ENCODE measurements at regions not wholly inside any gene's neighbourhood (a gene's known extent, or its start where the extent isn't known, plus 50 kb on each side); places are given as distances from the start of the nearest gene placed in this dataset.

DNA sequence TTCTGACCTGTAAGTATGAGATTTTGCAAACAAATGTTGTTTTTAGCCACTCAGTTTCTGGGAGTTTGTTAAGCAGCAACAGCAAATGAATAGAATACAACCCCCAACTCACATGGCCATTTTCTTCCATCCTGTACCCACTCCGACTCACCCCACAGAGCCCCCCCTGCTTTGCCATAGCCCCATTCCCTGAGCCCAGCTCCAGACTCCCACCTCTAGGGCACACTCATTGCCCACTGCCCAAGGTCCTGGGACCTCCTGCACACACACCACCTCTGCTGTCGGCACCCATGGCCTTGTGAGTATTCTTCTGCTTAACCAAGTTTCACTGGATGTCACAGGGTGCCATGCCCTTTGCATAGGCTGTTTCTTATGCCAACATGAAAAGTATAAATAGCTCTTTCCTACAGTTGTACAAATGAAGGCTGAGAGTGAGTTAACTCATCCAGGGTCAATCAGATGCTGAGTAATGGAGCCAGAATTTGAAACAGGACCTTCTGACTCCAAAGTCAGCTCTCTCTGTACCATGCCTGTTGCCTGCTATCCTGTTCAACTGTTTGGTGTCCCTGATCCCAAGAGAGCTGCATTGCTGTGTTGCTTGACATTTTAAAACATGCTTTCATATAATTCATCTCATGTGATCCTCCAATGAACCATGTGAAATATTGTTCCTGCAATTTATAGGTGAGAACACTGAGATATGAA lies 367.8 kb upstream of the ZMIZ1 start:
- no peak for DNase-seq

DNA sequence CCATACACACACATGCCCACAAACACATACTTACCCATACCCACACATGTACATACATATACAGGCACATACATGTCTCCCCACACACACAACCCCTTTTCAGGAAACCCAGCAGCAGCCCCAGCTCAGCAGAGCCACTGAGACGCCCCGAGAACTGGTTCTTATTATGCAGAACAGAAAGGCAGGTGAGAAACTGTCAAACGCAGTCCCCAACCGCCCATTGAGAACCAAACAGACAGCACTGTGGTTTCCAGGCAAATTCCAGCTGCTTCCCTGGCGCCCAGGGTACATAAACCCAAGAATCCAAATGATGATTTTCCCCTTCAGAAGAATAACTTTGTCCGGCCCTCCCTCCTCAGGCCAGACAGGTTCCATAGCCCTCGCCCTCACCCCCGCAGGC lies 366.6 kb upstream of the ZMIZ1 start:
- no peak for DNase-seq

DNA sequence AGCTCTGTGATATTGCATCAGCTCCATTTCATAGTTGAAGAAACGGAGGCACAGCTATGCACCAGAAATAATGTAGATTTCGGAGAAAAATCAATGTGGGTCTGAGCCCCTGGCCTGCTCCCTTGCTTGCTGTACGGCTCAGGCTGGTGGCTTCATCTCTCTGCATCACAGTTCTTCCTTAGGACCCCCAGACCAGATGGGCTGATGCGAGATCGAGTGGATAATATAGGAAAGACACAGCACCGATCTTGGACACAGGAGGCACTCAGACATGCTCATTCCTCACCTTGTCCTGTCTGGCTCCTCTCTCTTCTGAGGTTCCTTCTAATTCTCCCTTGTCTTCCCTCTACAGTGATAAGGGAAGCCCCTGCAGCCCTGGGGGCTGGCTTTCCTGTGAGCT lies 365.9 kb upstream of the ZMIZ1 start:
- no peak for DNase-seq

DNA sequence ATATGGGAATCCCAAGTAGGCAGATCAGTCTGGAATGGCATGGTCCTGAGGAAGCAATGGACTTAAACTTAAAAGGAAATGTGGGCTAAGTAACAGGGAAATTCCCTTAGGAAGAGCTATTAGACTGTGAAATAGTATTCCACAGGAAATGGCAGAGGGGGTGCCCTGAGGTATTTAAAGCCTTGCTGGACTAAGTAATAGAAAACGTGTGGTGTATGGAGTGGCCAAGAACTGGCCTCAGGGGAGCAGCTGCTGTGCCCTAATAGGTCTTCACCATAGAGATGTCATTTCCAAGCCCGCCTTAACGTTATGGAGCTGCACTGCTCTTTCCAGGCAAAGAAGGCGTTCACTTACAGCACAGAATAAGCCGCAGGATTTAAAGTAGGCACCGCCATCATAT lies 365.2 kb upstream of the ZMIZ1 start:
- DNase-seq: no peak

DNA sequence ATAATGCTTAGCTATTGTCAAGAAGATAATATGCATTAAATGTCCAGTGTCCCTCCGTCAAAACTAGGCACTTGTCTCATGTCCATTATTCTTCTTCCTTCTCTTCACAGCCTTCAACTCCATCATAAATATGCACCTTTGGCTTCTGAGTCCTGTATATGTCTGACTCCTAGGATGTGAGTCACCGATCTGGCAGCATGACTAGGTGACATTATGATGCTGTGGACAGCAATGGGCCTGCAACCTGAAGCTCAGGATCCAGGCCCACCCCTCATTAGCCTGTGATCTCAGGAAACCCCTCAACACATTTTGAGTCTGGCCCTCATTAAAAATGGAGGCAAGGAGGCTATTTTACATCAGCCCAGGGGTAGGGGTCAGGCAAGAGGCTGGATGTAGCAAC lies 362.5 kb upstream of the ZMIZ1 start:
- no peak for DNase-seq

DNA sequence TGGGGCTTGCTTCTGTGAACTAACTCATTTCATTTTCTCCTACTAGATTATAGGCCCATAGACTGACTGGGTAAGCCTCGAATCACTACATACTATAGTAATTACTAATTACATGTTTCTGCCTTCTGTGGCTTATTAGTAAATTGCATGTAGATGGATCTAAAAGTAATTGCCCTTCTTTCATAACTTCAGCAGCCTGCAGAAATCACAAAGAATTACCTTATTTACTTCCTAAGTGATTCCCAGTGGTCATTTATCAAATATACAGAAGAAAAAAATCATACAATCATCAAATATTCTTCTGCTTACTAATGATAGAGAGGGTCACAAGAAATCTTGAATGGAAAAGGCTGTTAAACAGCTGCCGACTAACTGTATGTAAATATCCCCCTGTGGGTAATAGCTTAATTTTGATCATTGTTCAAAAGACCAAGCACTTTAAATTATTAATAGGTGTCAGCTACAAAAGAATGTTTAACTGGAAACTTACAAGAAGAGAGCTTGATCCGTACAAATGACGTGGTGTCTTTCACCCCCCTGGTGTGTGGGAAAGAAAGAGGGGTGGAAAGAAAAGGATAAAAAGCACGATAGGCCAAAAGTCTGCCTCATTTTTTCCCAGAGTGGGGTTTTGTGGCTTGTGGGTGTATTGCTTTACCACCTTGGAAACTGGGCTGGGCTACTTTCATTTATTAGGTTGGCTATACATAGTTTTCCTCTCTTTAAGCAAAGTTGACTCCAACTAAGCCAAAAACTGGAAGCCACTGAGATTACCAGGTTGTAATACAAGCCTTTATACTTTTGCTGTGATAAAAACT lies 361.8 kb upstream of the ZMIZ1 start:
- no peak for DNase-seq

DNA sequence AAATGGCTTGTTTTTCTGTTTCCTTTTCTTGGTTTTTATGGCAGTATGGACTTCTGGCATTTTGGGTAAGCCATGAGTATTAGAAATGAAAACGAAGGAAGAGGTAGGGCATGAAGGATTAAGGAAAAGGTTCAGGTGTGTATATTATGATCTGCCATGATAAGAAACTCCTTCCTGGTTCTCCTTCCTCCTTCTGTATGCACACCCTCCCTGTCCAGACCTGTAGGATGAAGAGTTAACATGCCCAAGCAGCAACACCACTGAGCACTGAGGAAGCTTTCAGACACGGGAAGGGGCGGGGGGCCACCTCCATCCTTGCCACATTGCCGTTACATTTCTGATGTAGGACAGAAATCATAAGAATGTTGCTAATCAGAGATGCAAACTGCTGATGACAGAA lies 361.0 kb upstream of the ZMIZ1 start:
- no peak for DNase-seq

DNA sequence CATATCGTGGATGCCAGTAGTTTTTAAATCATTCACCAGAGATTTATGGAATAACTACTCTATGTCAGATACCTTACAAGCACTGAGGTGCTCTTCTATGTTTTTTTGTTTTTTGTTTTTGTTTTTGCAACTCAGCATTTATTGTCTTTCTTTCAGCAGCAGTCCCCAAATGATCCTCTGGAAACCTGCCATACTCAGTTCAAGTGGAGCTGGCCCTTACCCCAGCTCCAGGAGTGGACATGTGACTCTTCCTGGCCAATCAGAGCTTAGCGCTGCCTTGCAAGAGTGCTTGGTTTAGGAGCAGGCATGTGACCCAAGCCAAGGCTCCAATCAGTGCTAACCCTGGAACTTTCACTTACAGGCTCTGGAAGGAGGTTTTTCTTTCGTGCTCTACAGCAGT lies 356.6 kb upstream of the ZMIZ1 start:
- no peak for DNase-seq

DNA sequence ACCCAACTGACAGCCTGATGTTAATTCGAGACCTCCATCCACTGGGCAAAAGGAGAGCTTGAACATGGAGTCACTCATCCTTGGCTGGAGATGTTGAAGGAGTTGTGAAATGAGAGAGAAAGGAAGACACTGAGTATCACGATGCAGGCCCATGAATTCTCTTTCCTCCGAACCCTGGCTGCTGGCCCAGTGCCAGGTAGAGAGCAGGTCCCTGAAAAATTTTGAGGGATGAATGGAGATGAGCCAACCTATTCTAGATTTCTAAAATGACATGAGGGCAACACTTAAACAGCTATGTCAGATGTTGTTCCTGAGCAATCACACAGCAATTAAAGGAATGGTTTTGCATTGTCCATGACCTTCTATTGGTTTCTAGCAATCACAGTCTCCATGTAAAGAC lies 355.1 kb upstream of the ZMIZ1 start:
- no peak for DNase-seq

DNA sequence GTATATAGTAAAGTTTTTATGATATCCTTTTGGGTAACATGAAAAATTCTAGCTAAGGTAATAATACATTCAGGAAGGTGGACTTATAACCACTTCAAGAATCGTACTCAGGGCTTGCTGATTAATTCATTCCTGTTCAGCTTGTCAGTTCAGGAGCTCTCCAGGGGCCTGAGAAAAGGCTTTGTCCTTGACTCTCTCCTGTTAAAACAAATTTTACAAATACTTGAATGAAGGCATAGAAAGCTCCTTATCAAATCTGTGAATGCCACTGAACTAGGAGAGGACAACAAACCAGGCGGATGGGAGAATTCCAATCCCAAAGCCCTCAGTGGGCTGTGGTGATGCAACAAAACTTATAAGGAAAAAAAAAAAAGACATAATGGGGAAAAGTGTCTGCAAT lies 354.5 kb upstream of the ZMIZ1 start:
- DNase-seq: no peak

DNA sequence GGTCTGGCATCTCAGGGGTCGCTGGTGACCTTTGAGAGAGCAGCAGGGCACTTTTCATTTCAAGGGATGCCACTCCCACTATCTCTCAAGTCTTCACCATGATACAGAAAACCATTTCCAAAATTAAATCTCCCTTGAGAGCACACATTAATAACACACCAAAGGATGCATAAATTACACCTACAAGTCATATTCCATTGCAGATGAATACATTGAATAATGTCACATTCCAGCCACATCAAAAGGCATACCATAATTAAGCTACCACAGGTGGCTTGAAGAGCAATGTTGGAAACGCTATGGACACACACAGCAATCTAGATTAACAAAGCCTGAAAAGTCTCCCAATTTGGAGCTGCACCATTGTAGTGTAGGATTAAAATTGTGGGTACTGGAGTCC lies 353.3 kb upstream of the ZMIZ1 start:
- DNase-seq: no peak

DNA sequence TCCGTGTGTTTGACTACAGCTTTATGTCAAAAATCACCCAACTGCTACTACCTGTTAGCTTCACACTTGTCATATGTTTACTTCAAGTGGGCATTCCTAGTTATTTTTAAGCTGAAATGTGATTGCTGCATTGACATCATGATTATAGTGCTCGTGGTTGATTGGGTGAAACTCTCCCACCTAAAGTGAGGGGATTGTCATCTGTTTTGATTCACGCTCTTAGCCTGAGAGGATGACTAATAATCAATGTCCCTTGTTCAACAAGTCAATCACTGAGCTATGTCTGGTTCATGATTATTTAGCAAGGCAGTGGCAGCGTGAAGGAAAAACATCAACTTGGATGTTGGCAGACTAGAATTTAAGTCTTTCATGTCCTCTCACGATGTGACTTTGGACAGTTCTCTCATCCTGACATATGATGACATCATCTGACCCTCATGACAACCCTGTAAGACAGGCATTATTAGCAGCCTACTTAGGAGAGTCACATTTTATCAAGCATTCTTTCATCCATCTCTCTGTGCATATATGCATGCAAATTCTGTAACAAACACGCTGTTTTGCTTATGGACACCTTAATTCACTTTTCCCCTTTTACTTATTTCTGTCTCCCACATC lies 352.6 kb upstream of the ZMIZ1 start:
- DNase-seq: no peak

DNA sequence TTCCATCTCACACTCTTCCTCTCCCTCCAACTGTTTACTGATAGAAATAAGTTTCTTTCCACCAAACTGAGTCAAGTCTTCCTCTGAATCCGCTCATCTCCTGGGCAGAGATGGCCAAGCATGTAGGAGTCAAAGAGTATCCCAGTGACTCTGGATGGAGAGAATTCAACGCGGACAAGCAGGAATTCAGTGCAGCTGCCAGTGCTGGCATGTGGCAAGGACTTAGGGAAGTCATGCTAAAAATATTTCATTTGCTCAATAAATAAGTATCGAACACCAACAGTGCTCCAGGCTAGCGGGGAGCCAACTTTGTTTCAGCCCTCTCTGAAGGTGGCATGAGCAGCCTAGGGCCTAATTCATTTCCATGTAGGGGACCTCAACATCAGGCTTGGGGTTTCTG lies 351.6 kb upstream of the ZMIZ1 start:
- DNase-seq: no peak

DNA sequence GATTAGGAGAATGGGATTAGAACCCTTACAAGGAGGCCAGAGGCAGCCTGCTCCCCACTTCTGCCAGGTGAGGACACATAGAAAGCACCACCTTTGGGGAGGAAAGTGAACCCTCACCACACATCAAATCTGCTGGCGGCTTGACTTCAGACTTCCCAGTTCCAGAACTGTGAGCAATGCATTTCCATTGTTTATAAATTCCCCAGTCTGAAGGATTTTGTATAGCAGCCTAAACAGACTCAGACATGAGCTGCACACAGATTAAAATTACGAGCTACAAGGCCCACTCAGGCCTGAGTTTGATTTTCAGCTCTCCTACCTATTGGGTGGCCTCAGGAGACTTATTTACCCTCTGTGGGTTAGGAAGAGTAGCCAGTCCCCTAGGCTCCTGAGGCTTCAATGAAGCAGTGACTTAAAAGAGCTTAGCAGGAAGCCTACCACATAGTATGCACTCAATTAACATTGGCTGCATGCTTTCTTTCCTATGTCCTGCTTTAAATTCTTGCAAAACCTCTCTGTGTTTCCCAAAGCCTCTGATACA lies 350.7 kb upstream of the ZMIZ1 start:
- no peak for DNase-seq

DNA sequence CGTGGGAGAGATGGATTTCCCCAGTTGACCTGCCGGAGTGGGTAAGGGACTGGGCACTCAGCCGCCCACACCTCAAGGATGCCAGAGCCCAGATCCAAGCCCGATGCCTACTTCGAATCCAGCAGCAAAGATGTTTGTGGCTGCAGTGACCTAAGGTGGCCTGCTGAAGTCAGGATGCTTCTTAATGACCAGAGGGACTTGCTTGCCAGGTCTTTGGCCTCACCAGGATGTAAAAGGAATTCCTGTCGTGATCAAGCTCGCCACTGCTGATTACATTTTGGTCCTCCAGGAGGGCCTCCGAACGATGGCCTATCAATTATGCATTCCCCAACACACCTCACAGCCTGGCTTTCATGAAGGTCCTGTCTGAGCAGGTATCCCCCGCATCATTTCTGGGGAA lies 349.5 kb upstream of the ZMIZ1 start:
- DNase-seq: no peak

DNA sequence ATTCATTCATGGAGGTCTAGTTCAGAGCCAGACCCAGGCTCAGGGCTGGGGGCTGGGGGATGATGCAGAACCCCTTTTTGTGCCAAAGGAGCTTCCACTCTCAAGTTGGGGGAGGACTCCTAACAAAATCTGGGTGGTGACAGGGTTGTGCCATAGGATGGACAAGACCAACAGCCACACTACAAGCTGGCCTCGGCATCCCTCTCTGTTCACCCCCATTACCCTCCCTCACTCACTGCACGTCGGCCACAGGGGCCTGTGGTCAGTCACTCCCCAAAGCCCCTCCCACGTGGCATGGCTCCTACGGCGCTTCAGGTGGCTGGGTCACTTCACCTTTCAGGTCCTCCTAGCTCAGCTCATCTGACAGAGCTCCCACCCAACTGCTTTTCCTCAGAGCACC lies 348.7 kb upstream of the ZMIZ1 start:
- no peak for DNase-seq

DNA sequence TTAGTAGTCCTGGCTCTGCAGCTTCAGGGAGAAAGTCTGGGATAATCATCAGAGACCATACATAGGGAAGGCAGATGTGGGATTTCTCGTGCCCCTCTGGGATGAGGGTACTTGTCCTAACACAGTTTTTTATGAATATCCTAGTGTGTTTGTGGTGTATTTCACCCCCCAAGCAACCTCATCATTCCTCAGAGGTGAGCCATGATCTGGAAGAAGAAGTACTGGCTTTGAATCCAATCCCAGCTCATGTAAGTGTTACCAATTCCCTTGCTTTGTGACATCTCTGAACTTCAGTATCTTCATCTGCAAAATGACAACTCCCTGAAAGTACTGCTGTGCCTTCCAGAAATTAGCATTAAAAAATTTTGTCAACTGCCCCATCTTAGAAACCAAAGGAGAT lies 347.5 kb upstream of the ZMIZ1 start:
- no peak for DNase-seq

DNA sequence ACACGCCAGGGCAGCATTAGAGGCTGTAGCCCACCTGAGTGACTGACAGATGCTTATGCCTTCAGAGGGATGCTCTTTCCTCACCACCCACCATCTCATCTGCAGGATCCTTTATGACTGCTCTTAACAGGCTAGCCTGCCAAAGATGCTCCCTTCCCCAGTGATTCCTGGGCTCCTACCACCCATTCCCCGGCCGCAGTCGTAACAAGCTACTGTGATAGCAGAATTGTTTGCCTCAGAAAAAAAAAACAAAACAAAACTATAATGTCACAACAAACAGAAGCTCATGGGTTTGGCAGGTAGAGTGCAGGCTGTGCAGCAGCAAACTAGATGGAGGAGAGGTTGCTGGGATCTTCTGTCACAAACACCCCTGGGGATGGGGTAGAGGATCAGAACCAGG lies 343.9 kb upstream of the ZMIZ1 start:
- no peak for DNase-seq

DNA sequence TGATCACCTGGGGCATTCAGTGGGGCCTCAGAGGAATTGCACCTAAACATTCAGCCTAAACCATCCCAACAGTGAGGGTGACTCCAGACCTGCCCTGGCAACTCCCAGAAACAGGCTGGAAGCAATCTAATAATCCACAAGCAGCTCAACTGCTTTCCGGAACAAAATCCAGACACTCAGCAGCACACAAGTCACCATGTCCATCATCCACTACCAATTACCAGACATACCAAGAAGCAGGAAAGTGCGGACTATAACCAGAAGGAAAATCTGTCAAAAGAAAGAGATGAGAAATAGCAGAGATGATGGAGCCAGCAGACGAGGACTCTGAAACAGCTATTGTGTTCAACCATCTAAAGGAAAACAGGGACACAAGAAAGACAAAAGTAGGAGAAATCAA lies 342.6 kb upstream of the ZMIZ1 start:
- DNase-seq: no peak

DNA sequence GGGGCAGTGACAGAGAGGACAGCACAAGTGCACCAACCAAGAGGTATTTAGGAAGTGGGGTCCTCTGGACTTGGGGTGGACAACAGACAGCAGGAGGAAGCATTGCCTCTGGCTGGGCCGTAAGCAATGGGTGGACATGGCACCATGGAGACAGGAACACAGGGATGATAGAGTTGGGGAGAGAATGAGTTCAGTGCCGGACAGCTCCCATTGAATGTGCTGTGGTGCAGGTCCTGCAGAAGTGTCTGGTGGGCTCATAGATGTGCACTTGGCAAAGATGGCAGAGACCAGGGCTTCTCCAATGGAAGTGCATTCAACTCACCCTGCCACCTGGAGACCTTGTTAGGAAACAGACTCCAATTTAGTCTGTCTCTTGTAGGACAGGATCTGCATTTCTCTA lies 341.5 kb upstream of the ZMIZ1 start:
- no peak for DNase-seq

DNA sequence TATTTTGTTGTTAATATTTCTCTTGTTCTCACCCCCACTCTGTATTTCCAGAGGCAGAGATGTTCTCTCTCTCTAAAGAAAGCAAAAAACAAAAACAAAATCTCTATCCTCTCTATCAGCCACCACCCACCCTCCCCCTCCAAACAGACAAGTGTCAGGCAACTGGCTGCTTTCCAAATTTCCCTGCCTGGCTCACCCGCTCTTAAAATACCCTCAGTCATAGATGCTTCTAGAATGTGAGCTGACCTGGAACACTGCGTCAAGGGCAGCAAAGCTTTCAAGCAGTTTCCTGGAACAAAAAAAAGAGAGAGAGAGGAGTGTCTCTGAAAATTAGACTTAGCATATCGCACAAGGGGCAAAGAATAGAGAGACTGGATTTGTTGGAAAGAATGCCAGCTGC lies 341.0 kb upstream of the ZMIZ1 start:
- DNase-seq: peak; percentile 29 to 39

DNA sequence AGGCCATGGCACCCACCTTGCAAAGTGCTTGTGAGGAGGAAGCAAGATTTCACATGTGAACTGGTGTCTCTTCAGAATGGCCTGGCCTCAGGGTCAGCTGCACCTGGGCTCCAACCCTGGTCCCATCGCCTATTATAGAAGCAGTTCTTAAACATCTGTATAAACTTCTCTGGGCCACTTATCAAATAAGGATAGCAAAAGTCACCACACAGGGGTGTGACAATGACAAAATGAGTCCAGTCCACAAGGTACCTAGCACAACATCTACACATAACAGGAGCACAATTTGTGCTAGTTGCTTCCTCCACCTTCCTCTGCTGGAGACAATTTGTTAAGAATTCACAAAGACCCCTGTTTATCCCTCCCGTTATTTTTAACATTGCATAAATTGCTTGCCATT lies 340.6 kb upstream of the ZMIZ1 start:
- DNase-seq: no peak

DNA sequence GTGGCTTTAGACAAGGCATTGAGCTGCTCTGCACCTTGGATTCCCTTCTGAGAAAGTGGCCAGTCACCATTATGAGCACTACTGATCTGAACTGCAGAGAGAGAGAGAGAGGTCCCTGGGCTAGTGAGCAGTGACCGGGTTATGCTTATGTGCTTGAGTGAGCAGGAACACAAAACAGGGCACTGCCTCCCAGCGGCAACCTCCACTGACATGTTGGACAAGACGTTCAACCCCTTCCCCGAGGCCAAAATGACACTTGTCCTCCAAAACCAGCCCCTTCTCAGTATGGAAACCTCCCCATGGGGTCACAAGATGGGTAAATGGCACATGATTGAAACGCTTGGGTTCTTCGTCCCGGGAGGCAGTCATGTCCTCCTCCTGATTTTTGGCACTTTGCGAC lies 339.4 kb upstream of the ZMIZ1 start:
- no peak for DNase-seq

DNA sequence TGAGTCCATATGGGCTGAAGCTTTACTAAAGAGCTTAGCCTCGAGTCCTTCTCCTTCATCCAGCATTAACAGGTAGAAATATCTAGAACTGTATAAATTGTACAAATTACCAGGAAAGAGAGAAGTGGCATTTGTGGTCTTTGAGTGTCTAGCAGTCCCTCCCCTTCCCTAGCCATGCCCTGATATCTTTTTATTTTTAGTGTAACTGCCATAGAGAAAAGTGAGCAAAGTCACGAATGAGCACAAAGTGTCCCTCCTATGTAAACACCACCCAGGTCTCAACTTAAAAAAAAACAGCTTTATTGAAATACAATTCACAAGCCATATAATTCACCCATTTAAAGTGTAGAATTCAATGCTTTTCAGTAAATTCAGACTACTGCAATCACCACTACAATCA lies 339.0 kb upstream of the ZMIZ1 start:
- DNase-seq: no peak

Data from NCI-H187 (cell line).